Fibroblast of villous mesenchyme (primary cell): ENCODE measurements at regions not wholly inside any gene's neighbourhood (a gene's known extent, or its start where the extent isn't known, plus 50 kb on each side); places are given as distances from the start of the nearest gene placed in this dataset.

ENCODE experiments used
- DNase-seq: peaks from one replicate; pipeline ENCODE4 v3.0.0-alpha.2; 2010; ENCODE audit warnings: low read depth
- H3K4me3 ChIP-seq: 2 replicates; pipeline ENCODE4 v1.5.1; 2011; ENCODE audit warnings: low read depth, mild to moderate bottlenecking, low read length
- TF ChIP-seq, protein P1 (sequence below): IDR thresholded peaks from 2 replicates; pipeline ENCODE4 v1.5.1; 2012; ENCODE audit warnings: low read depth, mild to moderate bottlenecking, low read length; ENCODE audit not compliant: insufficient read depth

DNA sequence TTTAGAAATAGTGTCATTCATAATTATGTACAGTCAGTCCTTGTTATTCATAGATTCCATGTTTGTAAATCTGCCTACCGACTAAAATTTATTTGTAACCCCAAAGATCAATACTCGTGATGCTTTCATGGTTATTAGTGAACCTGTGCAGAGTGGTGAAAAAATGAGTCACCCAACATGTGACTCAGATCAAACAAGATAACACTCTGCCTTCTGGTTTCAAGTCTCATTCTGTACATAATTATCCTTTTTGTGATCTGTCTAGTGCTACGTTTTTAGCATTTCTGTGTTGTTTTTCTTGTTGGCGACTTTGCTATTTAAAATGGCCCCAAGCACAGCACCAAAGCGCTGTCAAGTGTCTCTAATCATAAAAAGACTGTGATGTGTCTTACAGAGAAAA lies 274.7 kb downstream of the SUCLA2 start:
- TF ChIP-seq, protein P1, sequence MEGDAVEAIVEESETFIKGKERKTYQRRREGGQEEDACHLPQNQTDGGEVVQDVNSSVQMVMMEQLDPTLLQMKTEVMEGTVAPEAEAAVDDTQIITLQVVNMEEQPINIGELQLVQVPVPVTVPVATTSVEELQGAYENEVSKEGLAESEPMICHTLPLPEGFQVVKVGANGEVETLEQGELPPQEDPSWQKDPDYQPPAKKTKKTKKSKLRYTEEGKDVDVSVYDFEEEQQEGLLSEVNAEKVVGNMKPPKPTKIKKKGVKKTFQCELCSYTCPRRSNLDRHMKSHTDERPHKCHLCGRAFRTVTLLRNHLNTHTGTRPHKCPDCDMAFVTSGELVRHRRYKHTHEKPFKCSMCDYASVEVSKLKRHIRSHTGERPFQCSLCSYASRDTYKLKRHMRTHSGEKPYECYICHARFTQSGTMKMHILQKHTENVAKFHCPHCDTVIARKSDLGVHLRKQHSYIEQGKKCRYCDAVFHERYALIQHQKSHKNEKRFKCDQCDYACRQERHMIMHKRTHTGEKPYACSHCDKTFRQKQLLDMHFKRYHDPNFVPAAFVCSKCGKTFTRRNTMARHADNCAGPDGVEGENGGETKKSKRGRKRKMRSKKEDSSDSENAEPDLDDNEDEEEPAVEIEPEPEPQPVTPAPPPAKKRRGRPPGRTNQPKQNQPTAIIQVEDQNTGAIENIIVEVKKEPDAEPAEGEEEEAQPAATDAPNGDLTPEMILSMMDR: no peak
- no peak overlapping the region for H3K4me3 ChIP-seq
- DNase-seq: no peak

GRCh38 chr13:47723898-47724297 lies 277.2 kb downstream of the SUCLA2 start:
- TF ChIP-seq, protein P1: no peak
- H3K4me3 ChIP-seq: no peak overlapping the region

DNA sequence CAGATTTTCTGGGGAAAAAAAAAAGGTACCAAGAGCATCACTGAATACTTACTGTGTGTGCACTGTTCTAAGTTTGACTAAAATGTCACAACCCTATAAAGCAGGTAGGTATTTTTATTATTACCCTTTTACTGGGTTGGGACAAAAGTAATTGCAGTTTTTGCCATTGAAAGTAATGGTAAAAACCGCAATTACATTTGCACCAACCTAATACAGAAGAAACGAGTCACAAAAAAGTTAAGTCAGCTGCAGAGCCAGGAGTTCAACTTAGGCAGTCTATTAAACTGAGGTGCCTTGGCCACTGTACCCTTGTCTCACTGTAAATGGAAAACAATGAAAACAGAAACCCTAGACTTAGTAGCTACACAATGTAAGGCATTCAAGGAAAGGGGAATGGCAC lies 281.9 kb downstream of the SUCLA2 start:
- no peak overlapping the region for H3K4me3 ChIP-seq
- no peak for DNase-seq
- TF ChIP-seq, protein P1: no peak

More at GRCh38 chr13:47723898-47724297, 277.2 kb downstream of the SUCLA2 start:
- no peak for DNase-seq

GRCh38 chr13:47718556-47718955 lies 282.5 kb downstream of the SUCLA2 start:
- H3K4me3 ChIP-seq: no peak overlapping the region
- no peak for DNase-seq
- TF ChIP-seq, protein P1: no peak

- peak; percentile 36 for DNase-seq
- TF ChIP-seq, protein P1: no peak
- H3K4me3 ChIP-seq: no peak overlapping the region
These were observed 292.7 kb downstream of the SUCLA2 start for GRCh38 chr13:47708386-47708785.

- TF ChIP-seq, protein P1: no peak
- H3K4me3 ChIP-seq: no peak overlapping the region
- DNase-seq: no peak
These were observed 293.7 kb downstream of the SUCLA2 start for GRCh38 chr13:47707414-47707813.

- no peak overlapping the region for H3K4me3 ChIP-seq
- DNase-seq: no peak
- TF ChIP-seq, protein P1: no peak
These were observed 295.9 kb downstream of the SUCLA2 start for GRCh38 chr13:47705185-47705584.
